Tibial nerve (tissue), 4 donors: ENCODE measurements at regions not wholly inside any gene's neighbourhood (a gene's known extent, or its start where the extent isn't known, plus 50 kb on each side); places are given as distances from the start of the nearest gene placed in this dataset.

ENCODE experiments used
- CTCF ChIP-seq, 5 experiments: fragments of 200-600 bp in 3 of 5; fragments of 450-650 bp in 2 of 5; sonication (generic) in 3 of 5; IDR thresholded peaks; one replicate each; pipeline ENCODE4 v1.5.1; 2016 to 2019; ENCODE audit warnings: antibody characterized with exemption in 5 of 5, mild to moderate bottlenecking in 3 of 5, moderate library complexity in 2 of 5
- EP300 ChIP-seq, 2 donors: sonication (generic); formaldehyde crosslinking; IDR thresholded peaks; one replicate each; pipeline ENCODE4 v1.6.1; 2017; ENCODE audit warnings: antibody characterized with exemption in 2 of 2, mild to moderate bottlenecking in 1 of 2
- POLR2A ChIP-seq, 2 donors: fragments of 450-650 bp; IDR thresholded peaks; one replicate each; pipeline ENCODE4 v1.6.1; 2017; ENCODE audit warnings: antibody characterized with exemption in 2 of 2, mild to moderate bottlenecking in 2 of 2, moderate library complexity in 2 of 2

- TF ChIP-seq CTCF (IDR thresholded peaks at IDR 0.05) (no peak), POLR2A (IDR thresholded peaks at IDR 0.05) (no peak), EP300 (IDR thresholded peaks at IDR 0.05) (no peak)
Observed at GRCh38 chr11:120043328-120043945, 94.5 kb downstream of the TRIM29 start.
